A673 (cell line): ENCODE measurements at regions not wholly inside any gene's neighbourhood (a gene's known extent, or its start where the extent isn't known, plus 50 kb on each side); places are given as distances from the start of the nearest gene placed in this dataset.
"Not testable (repeated sequence)": the region's sequence is repeated elsewhere in the genome, so short reads cannot be mapped to it uniquely, and the experiment has no call there.

Experiments used
- EZH2 ChIP-seq: fragments of 200-600 bp; sonication (generic); IDR thresholded peaks from 2 replicates; pipeline ENCODE4 v1.6.1; 2017; ENCODE audit warnings: borderline replicate concordance, low read depth, mild to moderate bottlenecking, mixed read lengths, antibody characterized with exemption, low read length; ENCODE audit not compliant: poor library complexity, severe bottlenecking
- TF ChIP-seq, protein P1 (sequence below): fragments of 300-800, 200-600 bp; sonication (generic); conservative IDR thresholded peaks from 2 replicates; pipeline ENCODE4 v1.5.1; 2017; ENCODE audit warnings: low read depth, mild to moderate bottlenecking, antibody characterized with exemption, low read length, moderate library complexity, mixed read lengths

DNA sequence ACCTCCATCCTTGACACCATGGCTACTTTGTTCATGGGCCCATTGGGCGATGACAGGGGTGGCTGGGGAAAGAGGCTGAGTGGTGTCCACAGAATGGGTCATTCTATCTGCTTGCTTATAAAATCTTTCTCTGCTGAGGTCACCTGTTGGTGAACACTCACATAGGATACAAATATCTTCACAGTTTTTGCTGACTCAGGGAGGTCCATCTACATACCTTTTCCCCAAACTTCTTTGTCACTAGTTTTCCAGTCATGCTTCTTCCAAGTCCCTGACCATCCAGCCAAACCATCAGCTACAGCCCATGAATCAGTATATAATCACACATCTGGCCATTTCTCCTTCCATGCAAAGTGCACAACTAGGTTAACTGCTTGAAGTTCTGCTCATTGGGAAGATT, 347.6 kb downstream of the TMEM38B start:
- TF ChIP-seq, protein P1, sequence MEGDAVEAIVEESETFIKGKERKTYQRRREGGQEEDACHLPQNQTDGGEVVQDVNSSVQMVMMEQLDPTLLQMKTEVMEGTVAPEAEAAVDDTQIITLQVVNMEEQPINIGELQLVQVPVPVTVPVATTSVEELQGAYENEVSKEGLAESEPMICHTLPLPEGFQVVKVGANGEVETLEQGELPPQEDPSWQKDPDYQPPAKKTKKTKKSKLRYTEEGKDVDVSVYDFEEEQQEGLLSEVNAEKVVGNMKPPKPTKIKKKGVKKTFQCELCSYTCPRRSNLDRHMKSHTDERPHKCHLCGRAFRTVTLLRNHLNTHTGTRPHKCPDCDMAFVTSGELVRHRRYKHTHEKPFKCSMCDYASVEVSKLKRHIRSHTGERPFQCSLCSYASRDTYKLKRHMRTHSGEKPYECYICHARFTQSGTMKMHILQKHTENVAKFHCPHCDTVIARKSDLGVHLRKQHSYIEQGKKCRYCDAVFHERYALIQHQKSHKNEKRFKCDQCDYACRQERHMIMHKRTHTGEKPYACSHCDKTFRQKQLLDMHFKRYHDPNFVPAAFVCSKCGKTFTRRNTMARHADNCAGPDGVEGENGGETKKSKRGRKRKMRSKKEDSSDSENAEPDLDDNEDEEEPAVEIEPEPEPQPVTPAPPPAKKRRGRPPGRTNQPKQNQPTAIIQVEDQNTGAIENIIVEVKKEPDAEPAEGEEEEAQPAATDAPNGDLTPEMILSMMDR, result not testable (repeated sequence)
- not testable (repeated sequence) for TF ChIP-seq EZH2
